AG10803 (cell line): ENCODE measurements at regions not wholly inside any gene's neighbourhood (a gene's known extent, or its start where the extent isn't known, plus 50 kb on each side); places are given as distances from the start of the nearest gene placed in this dataset.
"Not testable (repeated sequence)": the region's sequence is repeated elsewhere in the genome, so short reads cannot be mapped to it uniquely, and the experiment has no call there.

ENCODE experiments used
- DNase-seq: peaks from one replicate; pipeline ENCODE4 v3.0.0; 2010; ENCODE audit warnings: low read depth
- H3K4me3 ChIP-seq: 2 replicates; pipeline ENCODE4 v1.5.1; 2011; ENCODE audit warnings: mild to moderate bottlenecking, low read length, control low read depth
- CTCF ChIP-seq: conservative IDR thresholded peaks from 2 replicates; pipeline ENCODE4 v1.5.1; 2011; ENCODE audit warnings: mild to moderate bottlenecking, low read length, control low read depth, inconsistent platforms

GRCh38 chrX:140164391-140164790 lies 199.1 kb upstream of the CXorf66 start:
- no peak for TF ChIP-seq CTCF
- no peak overlapping the region for H3K4me3 ChIP-seq
- no peak for DNase-seq

- TF ChIP-seq CTCF, result no peak
- H3K4me3 ChIP-seq, result no peak overlapping the region
- peak; percentile 70 for DNase-seq
Observed at GRCh38 chrX:140163371-140164159, 198.2 kb upstream of the CXorf66 start.

- H3K4me3 ChIP-seq, result no peak overlapping the region
- DNase-seq, result peak; percentile 70
- no peak for TF ChIP-seq CTCF
Observed at GRCh38 chrX:140157611-140158010, 192.3 kb upstream of the CXorf66 start.

- peak; percentile 13 for DNase-seq
- TF ChIP-seq CTCF, result no peak
- no peak overlapping the region for H3K4me3 ChIP-seq
Observed at GRCh38 chrX:140157143-140157542, 191.8 kb upstream of the CXorf66 start.

GRCh38 chrX:140151316-140151715 lies 186.0 kb upstream of the CXorf66 start:
- no peak overlapping the region for H3K4me3 ChIP-seq
- no peak for TF ChIP-seq CTCF
- no peak for DNase-seq

- TF ChIP-seq CTCF, result no peak
- DNase-seq, result no peak
- no peak overlapping the region for H3K4me3 ChIP-seq
Observed at GRCh38 chrX:140149761-140150160, 184.4 kb upstream of the CXorf66 start.

- peak; percentile 62 for TF ChIP-seq CTCF
Observed at GRCh38 chrX:140141444-140142029, 176.2 kb upstream of the CXorf66 start.

GRCh38 chrX:140138492-140138891 lies 173.2 kb upstream of the CXorf66 start:
- not testable (repeated sequence) for H3K4me3 ChIP-seq, DNase-seq

More at GRCh38 chrX:140141444-140142029, 176.2 kb upstream of the CXorf66 start:
- peak; percentile 17 for DNase-seq
- H3K4me3 ChIP-seq, result no peak overlapping the region

GRCh38 chrX:140138065-140138464 lies 172.7 kb upstream of the CXorf66 start:
- not testable (repeated sequence) for DNase-seq, H3K4me3 ChIP-seq
